Astrocyte of the hippocampus (primary cell): ENCODE measurements at regions not wholly inside any gene's neighbourhood (a gene's known extent, or its start where the extent isn't known, plus 50 kb on each side); places are given as distances from the start of the nearest gene placed in this dataset.
A peak's percentile ranks its signal among the peaks of the same experiment; 100 is the strongest.
"Not testable (repeated sequence)": the region's sequence is repeated elsewhere in the genome, so short reads cannot be mapped to it uniquely, and the experiment has no call there.

Experiments used
- DNase-seq: peaks from one replicate; pipeline ENCODE4 v3.0.0; 2011; ENCODE audit warnings: low read depth, low spot score

GRCh38 chr7:136419740-136420139 lies 442.6 kb upstream of the MTPN start:
- not testable (repeated sequence) for DNase-seq

- DNase-seq: no peak
These were observed 435.8 kb upstream of the MTPN start for GRCh38 chr7:136412952-136413351.

DNA sequence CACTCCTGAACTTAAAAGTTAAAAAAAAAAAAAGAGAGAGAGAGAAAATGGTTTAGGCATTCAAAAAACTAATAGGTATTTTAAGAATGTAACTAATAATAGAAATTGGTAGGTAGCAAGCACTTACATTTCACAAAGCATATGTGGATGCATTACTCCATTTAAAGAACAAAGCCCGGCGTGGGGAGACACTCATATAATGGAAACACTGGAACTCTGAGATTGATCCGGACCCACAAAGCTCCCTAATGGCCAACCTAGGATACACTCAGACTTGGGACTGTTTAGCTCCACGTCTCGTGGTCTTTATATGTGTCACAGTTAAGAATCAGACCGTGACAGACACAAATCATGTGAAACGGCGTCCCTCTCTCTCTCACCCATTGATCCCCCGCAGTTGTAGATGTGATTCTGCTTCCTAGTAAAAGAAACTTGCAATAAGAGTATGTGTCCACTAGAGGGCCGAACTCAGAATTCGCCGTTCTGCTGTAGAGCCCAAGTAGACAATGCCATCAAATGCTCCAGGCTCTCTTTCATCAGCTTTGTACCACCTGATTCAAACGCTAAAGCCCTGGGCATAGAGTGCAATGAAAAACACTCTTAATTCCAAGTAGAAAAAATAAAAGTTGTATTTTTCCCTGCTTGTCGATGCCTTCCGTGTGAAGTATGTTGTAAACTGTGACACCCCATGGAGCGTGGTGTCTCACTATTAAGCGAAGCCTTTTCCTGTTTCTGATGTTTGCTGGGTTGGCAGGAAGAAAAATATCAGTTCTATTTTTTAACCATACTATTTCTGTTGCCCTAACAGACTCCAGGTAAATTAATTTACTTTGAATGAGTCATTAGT lies 429.0 kb upstream of the MTPN start:
- peak; percentile 76 for DNase-seq

- DNase-seq: no peak
These were observed 426.4 kb upstream of the MTPN start for GRCh38 chr7:136403591-136403990.

- no peak for DNase-seq
These were observed 423.7 kb upstream of the MTPN start for GRCh38 chr7:136400877-136401276.

DNA sequence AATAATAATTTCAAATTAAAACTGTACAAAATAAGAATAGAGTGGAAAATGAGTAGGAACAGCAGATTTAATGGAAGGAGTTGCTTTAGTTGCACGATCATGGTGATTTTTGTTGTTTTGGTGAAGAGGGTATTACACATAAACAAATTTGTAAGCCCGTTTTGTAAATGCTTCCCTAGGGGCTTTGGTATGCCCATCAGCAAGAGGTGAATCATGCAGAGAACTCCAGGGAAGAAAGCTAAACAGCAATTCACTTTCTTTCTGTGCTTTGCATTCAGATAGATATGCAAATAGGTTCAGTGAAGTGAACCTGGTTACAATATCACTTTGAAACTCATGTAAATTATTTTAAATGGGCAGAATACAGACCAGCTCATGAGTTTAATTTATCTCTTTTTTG lies 422.2 kb upstream of the MTPN start:
- peak; percentile 12 for DNase-seq

DNA sequence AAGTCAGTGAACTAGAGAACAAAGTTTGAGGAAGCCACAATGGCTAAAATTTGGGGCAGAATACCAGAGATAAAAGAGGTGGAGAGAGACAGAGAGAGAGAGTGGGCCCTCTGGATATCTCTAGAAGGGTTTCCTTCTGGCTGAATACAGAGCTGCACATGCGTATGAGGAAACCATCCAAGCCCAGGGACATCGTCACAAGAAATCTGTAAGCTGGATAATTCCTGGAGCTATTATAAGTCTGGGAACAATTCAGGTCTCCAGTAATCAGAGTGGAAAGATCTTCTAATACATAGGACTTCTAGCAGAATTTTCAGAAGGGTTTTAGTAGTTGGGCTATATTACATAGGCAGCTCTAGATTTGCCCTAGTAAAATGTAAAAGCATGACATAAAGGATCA lies 415.7 kb upstream of the MTPN start:
- no peak for DNase-seq

GRCh38 chr7:136391371-136391770 lies 414.2 kb upstream of the MTPN start:
- peak; percentile 1 for DNase-seq

- no peak for DNase-seq
These were observed 412.8 kb upstream of the MTPN start for GRCh38 chr7:136389933-136390332.

DNA sequence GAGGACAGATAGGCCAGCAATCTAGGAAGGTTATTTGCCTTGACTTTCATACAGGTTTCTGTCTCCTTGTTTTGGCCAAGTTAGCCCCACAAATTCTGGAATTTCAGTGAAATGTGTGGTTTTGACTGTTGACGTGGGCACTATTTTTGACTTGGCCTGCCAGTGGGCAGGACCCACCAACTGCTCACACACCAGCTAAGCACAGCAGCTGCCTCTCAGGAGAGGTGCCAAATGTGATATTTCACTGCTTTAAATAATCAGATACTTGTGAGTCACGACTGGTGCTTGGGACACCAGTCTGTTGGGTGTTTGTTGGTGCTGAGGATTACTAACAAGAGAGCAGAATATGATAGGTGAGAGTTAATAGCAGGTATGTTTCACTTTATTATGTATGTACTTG lies 409.7 kb upstream of the MTPN start:
- DNase-seq: peak; percentile 1

GRCh38 chr7:136371409-136371808 lies 394.2 kb upstream of the MTPN start:
- not testable (repeated sequence) for DNase-seq

- DNase-seq: no peak
These were observed 393.0 kb upstream of the MTPN start for GRCh38 chr7:136370137-136370536.

GRCh38 chr7:136369225-136369624 lies 392.1 kb upstream of the MTPN start:
- DNase-seq: no peak

- DNase-seq: no peak
These were observed 382.3 kb upstream of the MTPN start for GRCh38 chr7:136359333-136359903.

GRCh38 chr7:136353287-136353686 lies 376.1 kb upstream of the MTPN start:
- no peak for DNase-seq

DNA sequence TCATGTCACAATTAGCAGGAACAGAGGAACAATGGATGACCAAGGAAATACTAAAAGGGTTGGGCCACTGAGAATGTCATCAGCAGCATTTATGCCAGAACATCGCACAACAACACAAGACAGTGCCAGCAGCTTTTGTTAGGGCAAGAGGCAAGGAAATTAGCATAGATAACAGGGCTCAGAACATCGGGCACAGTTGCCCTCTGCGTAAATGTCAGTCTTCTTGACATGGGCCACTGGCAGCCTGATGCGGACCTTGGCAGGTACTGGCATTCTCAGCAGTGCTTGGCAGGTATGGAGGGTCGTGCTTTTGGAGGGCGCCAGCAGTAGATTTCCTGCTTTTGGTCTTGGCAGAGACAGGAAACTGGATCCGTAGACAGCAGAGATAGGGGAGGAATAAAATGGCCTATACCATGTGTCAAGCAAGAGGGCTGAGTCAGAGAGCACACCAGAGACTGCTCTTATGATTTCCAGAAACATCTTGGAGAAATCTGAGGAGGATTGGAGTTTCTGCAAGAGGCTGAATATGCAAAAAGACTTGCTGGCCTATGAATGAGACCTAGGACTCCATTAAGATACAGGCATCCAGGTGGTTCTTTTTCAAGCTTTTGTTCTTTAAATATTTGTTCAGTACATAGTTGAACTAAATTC lies 371.5 kb upstream of the MTPN start:
- peak; percentile 2 for DNase-seq

DNA sequence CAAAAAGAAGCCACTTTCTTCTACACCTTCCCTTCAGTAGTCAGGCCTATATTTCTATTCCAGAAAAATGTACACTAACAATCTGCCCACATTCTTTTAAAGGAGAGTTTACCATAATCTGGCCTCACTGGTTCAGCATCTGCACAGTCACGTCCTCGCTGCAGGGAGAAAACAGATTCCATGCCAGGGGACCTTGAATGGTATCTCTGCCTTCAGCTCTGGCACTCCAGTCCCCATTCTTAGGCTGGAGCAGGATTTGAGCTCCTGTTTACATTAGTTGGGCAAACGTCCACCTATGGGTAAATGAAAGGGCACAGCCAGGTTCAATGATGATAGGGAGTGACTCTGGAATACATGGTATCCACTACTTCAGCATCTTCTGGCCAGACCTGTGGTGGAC lies 371.0 kb upstream of the MTPN start:
- DNase-seq: no peak

DNA sequence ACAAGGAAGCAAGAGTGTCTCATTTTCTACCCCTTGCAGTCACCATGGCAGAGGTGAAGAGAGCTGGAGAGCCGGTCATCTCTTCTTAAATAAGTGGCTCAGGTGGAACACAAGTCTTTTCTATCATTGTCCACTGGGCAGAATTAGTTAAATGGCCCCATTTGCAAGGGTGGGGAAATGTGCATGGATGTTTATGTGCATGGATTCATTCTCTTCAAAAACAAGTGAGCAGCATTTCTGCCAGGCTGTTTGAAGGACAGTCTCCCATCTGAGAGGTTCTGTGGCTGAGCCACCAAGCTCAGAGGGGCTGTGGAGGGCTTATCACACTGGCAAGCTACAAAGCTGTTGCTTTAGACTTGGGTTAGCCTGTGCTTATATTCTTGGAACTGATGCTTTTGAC lies 370.3 kb upstream of the MTPN start:
- no peak for DNase-seq

DNA sequence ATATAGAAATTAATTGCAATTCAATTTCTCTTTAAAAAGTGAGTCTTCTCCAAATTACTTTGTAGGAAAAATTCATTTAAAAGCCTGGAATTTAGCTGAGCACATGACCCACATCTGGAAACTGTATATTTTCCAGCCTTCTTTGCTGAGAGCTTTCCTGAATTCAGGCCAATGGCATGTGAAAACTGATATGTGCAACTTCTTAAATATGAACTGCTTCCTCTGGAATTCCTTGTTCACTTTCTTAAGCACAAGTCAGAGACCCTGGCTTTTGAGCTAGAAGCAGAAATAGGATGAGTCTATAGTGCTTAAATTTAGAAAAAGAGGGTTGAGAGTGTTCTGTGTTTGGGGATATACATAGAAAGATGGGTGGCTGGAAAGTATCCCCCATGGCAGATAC lies 365.1 kb upstream of the MTPN start:
- DNase-seq: no peak

- no peak for DNase-seq
These were observed 362.3 kb upstream of the MTPN start for GRCh38 chr7:136339464-136339863.

DNA sequence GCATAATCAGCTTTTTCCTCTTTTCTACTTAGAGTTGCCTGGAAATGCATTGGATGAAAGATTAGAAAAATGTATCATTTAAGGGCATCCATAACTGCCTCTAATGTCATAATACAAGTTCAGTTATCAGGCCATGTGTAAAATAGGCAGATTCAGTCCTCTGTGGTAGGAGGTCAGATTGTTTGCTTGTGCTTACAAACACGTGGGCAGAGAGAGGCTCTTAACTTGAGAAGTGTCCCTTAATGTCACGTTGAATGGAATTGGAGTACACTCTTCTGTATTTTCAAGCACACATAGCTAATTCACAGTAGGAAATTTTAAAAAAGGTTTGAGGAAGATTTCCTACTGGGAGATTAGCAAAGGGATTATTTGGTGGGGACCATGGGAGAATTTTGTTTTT lies 359.8 kb upstream of the MTPN start:
- no peak for DNase-seq

GRCh38 chr7:136333636-136334035 lies 356.5 kb upstream of the MTPN start:
- DNase-seq: no peak

DNA sequence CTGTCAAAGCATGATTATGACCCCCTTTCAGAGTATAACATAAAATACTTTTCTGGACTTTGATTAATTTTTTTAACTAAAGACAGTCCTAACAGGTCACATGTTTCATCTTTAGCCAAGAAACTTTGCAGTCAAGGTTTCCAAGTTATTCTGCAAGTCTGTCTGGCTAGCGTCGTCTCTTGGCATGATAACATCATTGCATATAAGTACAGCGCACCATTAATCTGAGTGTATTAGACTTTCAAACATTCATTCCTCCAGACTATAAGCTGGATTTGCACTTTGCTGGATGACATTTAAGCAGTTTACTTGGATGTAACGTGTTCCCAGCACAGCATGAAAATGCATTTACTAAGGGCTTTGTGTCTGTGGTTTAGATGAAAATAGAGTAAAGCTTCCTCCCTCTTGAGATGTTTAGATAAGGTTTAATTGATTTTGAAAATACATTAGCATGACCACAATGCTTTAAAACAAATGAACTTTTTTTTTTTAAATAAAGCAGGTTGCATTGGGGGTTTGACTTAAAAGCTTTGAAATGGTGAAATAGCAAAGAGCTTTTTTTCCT lies 349.0 kb upstream of the MTPN start:
- DNase-seq: no peak
